ENCODE measurements at regions not wholly inside any gene's neighbourhood (a gene's known extent, or its start where the extent isn't known, plus 50 kb on each side); places are given as distances from the start of the nearest gene placed in this dataset.

DNA sequence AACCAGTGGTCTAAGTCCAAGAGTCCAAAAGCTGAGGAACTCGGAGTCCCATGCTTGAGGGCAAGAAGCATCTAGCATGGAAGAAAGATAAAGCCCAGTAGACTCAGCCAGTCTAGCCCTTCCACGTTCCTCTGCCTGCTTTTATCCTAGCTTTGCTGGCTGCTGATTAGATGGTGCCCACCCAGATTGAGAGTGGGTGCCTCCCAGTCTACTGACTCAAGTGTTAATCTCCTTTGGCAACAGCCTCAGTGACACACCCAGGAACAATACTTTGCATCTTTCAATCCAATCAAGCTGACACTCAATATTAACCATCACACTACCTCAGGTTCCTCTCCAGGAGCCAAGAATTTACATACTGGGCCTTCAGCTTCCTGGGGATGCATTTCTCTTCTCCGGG is 476.1 kb downstream of the FUT8 start:
- H3K4me3 ChIP-seq (ENCODE audit: low read depth, low read length), result no peak overlapping the region
- TF ChIP-seq, protein P1, sequence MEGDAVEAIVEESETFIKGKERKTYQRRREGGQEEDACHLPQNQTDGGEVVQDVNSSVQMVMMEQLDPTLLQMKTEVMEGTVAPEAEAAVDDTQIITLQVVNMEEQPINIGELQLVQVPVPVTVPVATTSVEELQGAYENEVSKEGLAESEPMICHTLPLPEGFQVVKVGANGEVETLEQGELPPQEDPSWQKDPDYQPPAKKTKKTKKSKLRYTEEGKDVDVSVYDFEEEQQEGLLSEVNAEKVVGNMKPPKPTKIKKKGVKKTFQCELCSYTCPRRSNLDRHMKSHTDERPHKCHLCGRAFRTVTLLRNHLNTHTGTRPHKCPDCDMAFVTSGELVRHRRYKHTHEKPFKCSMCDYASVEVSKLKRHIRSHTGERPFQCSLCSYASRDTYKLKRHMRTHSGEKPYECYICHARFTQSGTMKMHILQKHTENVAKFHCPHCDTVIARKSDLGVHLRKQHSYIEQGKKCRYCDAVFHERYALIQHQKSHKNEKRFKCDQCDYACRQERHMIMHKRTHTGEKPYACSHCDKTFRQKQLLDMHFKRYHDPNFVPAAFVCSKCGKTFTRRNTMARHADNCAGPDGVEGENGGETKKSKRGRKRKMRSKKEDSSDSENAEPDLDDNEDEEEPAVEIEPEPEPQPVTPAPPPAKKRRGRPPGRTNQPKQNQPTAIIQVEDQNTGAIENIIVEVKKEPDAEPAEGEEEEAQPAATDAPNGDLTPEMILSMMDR (IDR thresholded peaks at IDR 0.05; ENCODE audit: low read depth, low read length), result no peak

DNA sequence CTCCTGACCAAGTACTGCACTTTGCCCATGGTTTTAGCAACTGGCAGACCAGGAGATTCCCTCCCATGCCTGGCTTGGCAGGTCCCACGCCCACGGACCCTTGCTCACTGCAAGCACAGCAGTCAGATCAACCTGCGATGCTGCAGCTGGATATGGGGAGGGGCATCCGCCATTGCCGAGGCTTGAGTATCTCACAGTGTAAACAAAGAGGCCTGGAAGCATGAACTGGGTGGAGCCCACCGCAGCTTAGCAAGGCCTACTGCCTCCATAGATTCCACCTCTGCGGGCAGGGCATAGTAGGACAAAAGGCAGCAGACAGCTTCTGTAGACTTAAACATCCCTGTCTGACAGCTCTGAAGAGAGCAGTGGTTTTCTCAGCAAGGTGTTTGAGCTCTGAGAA is 479.8 kb downstream of the FUT8 start:
- TF ChIP-seq, protein P1 (IDR thresholded peaks at IDR 0.05; ENCODE audit: low read depth, low read length), result no peak
- no peak overlapping the region for H3K4me3 ChIP-seq (ENCODE audit: low read depth, low read length)

DNA sequence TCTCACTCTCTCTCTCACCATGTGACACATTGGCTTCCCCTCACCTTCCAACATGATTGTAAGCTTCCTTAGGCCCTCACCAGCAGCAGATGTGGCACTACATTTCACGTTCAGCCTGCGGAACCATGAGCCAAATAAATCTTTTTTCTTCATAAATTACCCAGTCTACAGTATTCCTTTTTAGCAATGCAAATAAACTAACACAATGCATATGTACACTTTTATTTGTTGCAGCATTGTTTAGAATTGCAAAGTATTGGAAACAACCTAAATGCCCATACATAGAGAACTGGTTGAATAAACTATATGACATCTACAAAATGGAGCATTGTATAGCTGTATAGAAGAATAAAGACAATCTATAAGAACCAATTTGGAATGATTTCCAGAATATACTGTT is 487.6 kb downstream of the FUT8 start:
- H3K4me3 ChIP-seq (ENCODE audit: low read depth, low read length), result no peak overlapping the region
- TF ChIP-seq, protein P1 (IDR thresholded peaks at IDR 0.05; ENCODE audit: low read depth, low read length), result no peak

DNA sequence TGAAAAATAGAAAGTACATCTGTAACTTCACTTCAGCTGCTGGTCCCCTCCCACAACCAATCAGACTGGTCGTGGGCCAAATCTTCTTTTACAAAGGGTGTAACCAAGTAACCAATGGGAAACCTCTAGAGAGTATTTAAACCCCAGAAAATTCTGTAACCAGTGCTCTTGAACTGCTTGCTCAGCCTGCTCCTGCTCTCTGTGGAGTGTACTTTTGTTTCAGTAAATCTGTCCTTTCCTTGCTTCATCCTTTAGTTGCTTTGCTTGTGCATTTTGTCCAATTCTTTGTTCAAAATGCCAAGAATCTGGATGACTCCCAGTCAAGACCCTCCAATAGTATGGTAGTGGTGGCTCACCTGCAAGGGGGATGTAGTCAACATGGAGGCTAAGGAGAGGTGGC is 489.1 kb downstream of the FUT8 start:
- TF ChIP-seq, protein P1 (IDR thresholded peaks at IDR 0.05; ENCODE audit: low read depth, low read length), result no peak
- no peak overlapping the region for H3K4me3 ChIP-seq (ENCODE audit: low read depth, low read length)

DNA sequence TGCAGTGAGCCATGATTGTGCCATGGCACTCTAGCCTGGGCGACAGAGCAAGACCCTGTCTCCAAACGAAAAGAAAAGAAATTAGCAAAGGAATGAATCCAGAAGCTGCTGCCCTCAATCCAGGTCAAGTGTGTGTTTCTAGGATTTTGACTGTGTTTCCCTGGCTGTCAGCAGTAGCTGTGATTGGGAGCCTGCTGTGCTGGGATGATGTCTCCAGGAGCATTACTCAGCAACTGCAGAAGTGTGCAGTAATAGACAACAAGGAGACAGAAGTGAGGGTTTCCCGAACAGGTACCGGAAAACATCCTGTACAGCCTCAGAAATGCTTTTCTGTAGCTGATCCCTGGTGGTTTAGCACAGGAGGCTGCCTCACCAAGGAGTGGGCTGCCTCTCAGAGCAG is 492.5 kb downstream of the FUT8 start:
- TF ChIP-seq, protein P1 (IDR thresholded peaks at IDR 0.05; ENCODE audit: low read depth, low read length), result no peak
- H3K4me3 ChIP-seq (ENCODE audit: low read depth, low read length), result no peak overlapping the region

DNA sequence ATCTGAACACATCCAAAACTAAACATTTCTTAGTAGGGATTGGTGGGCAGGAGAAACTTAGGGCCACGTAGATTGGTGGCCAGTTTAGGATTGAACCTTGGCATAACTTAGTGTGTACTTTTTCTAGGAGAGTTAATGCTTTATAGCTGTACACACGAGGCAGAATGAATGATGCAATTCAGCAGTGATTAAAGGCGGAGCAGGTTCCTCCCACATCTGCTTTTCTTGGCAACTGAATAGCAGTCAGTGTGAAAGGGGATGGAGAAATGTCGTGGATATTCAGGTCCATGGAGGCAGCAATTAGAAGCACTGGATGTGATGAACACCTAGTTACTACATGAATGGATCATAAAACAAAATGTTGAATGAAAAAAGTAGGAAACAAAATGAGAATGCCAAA is 493.8 kb downstream of the FUT8 start:
- H3K4me3 ChIP-seq (ENCODE audit: low read depth, low read length), result no peak overlapping the region
- TF ChIP-seq, protein P1 (IDR thresholded peaks at IDR 0.05; ENCODE audit: low read depth, low read length), result no peak

DNA sequence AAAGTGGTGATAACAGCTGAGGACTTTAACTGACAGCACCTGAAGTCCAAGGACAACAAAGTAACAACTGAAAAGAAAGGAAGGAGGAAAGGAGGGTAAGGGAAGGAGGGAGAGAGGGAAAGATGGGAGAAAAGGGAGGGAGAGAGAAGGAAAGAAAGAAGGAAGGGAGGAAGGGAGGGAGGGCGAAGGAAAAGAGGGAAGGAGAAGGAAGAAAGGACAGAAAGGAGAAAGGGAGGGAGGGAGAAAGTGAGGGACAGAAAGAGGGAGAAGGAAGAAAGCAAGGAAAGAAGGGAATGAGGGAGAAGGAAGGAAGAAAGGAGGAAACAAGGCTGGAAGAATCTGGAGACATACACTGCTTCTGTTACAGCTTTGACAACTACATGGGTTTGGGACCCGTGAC is 494.4 kb downstream of the FUT8 start:
- H3K4me3 ChIP-seq (ENCODE audit: low read depth, low read length), result no peak overlapping the region
- TF ChIP-seq, protein P1 (IDR thresholded peaks at IDR 0.05; ENCODE audit: low read depth, low read length), result no peak
